Natural killer cell treated with Interleukin-12 subunit alpha and Interleukin-12 subunit beta and Interleukin-15 and Interleukin-18, amount 100 ng/mL, for 72 hours (primary cell): ENCODE measurements at regions not wholly inside any gene's neighbourhood (a gene's known extent, or its start where the extent isn't known, plus 50 kb on each side); places are given as distances from the start of the nearest gene placed in this dataset.

Source experiments
- ATAC-seq, 2 donors: fragments of 150-1000 bp; cut with Tn5 transposase in 1 of 2; sonication (Bioruptor Pico), chemical (Tn5 transposase) in 1 of 2; 2 replicates each; pipeline ENCODE4 v1.10.0; 2021
- DNase-seq: peaks from one replicate; pipeline ENCODE4 v3.0.0; 2022; ENCODE audit warnings: low spot score
- H3K27ac Mint-ChIP-seq, 2 donors: 1 replicate in 1 of 2; 2 replicates in 1 of 2; pipeline ENCODE4 v1.8.0; 2022; ENCODE audit warnings: mixed read lengths in 2 of 2, mild to moderate bottlenecking in 1 of 2, moderate library complexity in 1 of 2
- H3K27me3 Mint-ChIP-seq, 2 donors: 1 replicate in 1 of 2; 2 replicates in 1 of 2; pipeline ENCODE4 v1.8.0; 2022; ENCODE audit warnings: mixed read lengths in 2 of 2
- H3K36me3 Mint-ChIP-seq: one replicate; pipeline ENCODE4 v1.8.0; 2022; ENCODE audit warnings: mixed read lengths
- H3K4me1 Mint-ChIP-seq, 2 donors: 1 replicate in 1 of 2; 2 replicates in 1 of 2; pipeline ENCODE4 v1.8.0; 2022; ENCODE audit warnings: low read depth in 2 of 2, mixed read lengths in 2 of 2, mild to moderate bottlenecking in 1 of 2
- H3K4me3 Mint-ChIP-seq: one replicate; pipeline ENCODE4 v1.8.0; 2022; ENCODE audit warnings: mixed read lengths
- H3K9me3 Mint-ChIP-seq: 2 replicates; pipeline ENCODE4 v1.8.0; 2022; ENCODE audit warnings: mixed read lengths

GRCh38 chr12:60844101-60844500 is 1248.3 kb downstream of the SLC16A7 start:
- no peaks in the 10 kb centered on the region for H3K36me3 Mint-ChIP-seq
- no peak for ATAC-seq
- H3K9me3 Mint-ChIP-seq, result peaks cover 5% of the 10 kb centered on the region
- H3K4me3 Mint-ChIP-seq, result no peak overlapping the region
- DNase-seq, result no peak
- H3K4me1 Mint-ChIP-seq, result no peaks in the 10 kb centered on the region
- no peaks in the 10 kb centered on the region for H3K27me3 Mint-ChIP-seq
- H3K27ac Mint-ChIP-seq, result no peak overlapping the region

GRCh38 chr12:60844875-60845274 is 1249.0 kb downstream of the SLC16A7 start:
- H3K27me3 Mint-ChIP-seq, result no peaks in the 10 kb centered on the region
- peaks cover 6% of the 10 kb centered on the region for H3K9me3 Mint-ChIP-seq
- H3K4me3 Mint-ChIP-seq, result no peak overlapping the region
- H3K27ac Mint-ChIP-seq, result no peak overlapping the region
- ATAC-seq (no peak), DNase-seq (no peak)
- H3K4me1 Mint-ChIP-seq, result no peaks in the 10 kb centered on the region
- no peaks in the 10 kb centered on the region for H3K36me3 Mint-ChIP-seq

- Mint-ChIP-seq H3K4me3 (no peak overlapping the region), H3K4me1 (no peaks in the 10 kb centered on the region), H3K27me3 (no peaks in the 10 kb centered on the region), H3K36me3 (no peaks in the 10 kb centered on the region), H3K27ac (no peak overlapping the region), H3K9me3 (peaks cover 9% of the 10 kb centered on the region)
- no peak for DNase-seq
- ATAC-seq, result no peak
Observed at GRCh38 chr12:60845696-60846095, 1249.9 kb downstream of the SLC16A7 start.

GRCh38 chr12:60847281-60847680 is 1251.5 kb downstream of the SLC16A7 start:
- ATAC-seq (no peak), DNase-seq (no peak)
- H3K27me3 Mint-ChIP-seq, result no peaks in the 10 kb centered on the region
- peaks cover 13% of the 10 kb centered on the region for H3K9me3 Mint-ChIP-seq
- H3K4me3 Mint-ChIP-seq, result no peak overlapping the region
- H3K27ac Mint-ChIP-seq, result no peak overlapping the region
- no peaks in the 10 kb centered on the region for H3K36me3 Mint-ChIP-seq
- no peaks in the 10 kb centered on the region for H3K4me1 Mint-ChIP-seq

GRCh38 chr12:60849723-60850122 is 1253.9 kb downstream of the SLC16A7 start:
- Mint-ChIP-seq H3K36me3 (no peaks in the 10 kb centered on the region), H3K4me1 (no peaks in the 10 kb centered on the region), H3K9me3 (peaks cover 13% of the 10 kb centered on the region), H3K27me3 (no peaks in the 10 kb centered on the region), H3K4me3 (no peak overlapping the region), H3K27ac (no peak overlapping the region)
- ATAC-seq, result no peak
- DNase-seq, result no peak

GRCh38 chr12:60853407-60853806 is 1257.6 kb downstream of the SLC16A7 start:
- Mint-ChIP-seq H3K4me1 (no peaks in the 10 kb centered on the region), H3K27me3 (no peaks in the 10 kb centered on the region), H3K9me3 (peaks cover 8% of the 10 kb centered on the region), H3K4me3 (no peak overlapping the region), H3K36me3 (no peaks in the 10 kb centered on the region), H3K27ac (no peak overlapping the region)
- no peak for DNase-seq
- no peak for ATAC-seq

GRCh38 chr12:60863421-60863820 is 1267.6 kb downstream of the SLC16A7 start:
- DNase-seq, result no peak
- Mint-ChIP-seq H3K36me3 (peaks cover 5% of the 10 kb centered on the region), H3K27me3 (no peaks in the 10 kb centered on the region), H3K4me3 (no peak overlapping the region), H3K9me3 (peaks cover 11% of the 10 kb centered on the region), H3K27ac (no peak overlapping the region), H3K4me1 (no peaks in the 10 kb centered on the region)
- ATAC-seq, result no peak

- no peak for DNase-seq
- Mint-ChIP-seq H3K27me3 (no peaks in the 10 kb centered on the region), H3K27ac (no peak overlapping the region)
Observed at GRCh38 chr12:60872219-60872618, 1276.4 kb downstream of the SLC16A7 start.

GRCh38 chr12:60872850-60873713 is 1277.3 kb downstream of the SLC16A7 start:
- DNase-seq, result no peak
- no peak for ATAC-seq

More at GRCh38 chr12:60872219-60872618, 1276.4 kb downstream of the SLC16A7 start:
- no peaks in the 10 kb centered on the region for H3K36me3 Mint-ChIP-seq
- no peak for ATAC-seq
- no peak overlapping the region for H3K4me3 Mint-ChIP-seq
- H3K9me3 Mint-ChIP-seq, result peaks cover 17% of the 10 kb centered on the region
- no peaks in the 10 kb centered on the region for H3K4me1 Mint-ChIP-seq

GRCh38 chr12:60874091-60874490 is 1278.3 kb downstream of the SLC16A7 start:
- no peak for DNase-seq
- Mint-ChIP-seq H3K9me3 (peaks cover 23% of the 10 kb centered on the region), H3K36me3 (no peaks in the 10 kb centered on the region), H3K4me3 (no peak overlapping the region), H3K27me3 (no peaks in the 10 kb centered on the region), H3K27ac (no peak overlapping the region), H3K4me1 (no peaks in the 10 kb centered on the region)
- ATAC-seq, result no peak

More at GRCh38 chr12:60872850-60873713, 1277.3 kb downstream of the SLC16A7 start:
- Mint-ChIP-seq H3K4me3 (no peak overlapping the region), H3K27me3 (no peaks in the 10 kb centered on the region), H3K9me3 (peaks cover 17% of the 10 kb centered on the region), H3K4me1 (no peaks in the 10 kb centered on the region), H3K36me3 (no peaks in the 10 kb centered on the region), H3K27ac (no peak overlapping the region)

- Mint-ChIP-seq H3K27me3 (no peaks in the 10 kb centered on the region), H3K4me3 (no peak overlapping the region), H3K4me1 (no peaks in the 10 kb centered on the region), H3K36me3 (no peaks in the 10 kb centered on the region), H3K27ac (no peak overlapping the region), H3K9me3 (peaks cover 6% of the 10 kb centered on the region)
- DNase-seq (no peak), ATAC-seq (no peak)
Observed at GRCh38 chr12:60920841-60921495, 1325.1 kb downstream of the SLC16A7 start.

GRCh38 chr12:60921541-60921940 is 1325.7 kb downstream of the SLC16A7 start:
- peaks cover 6% of the 10 kb centered on the region for H3K9me3 Mint-ChIP-seq
- H3K4me1 Mint-ChIP-seq, result no peaks in the 10 kb centered on the region
- DNase-seq, result no peak
- H3K27ac Mint-ChIP-seq, result no peak overlapping the region
- H3K27me3 Mint-ChIP-seq, result no peaks in the 10 kb centered on the region
- H3K36me3 Mint-ChIP-seq, result no peaks in the 10 kb centered on the region
- no peak overlapping the region for H3K4me3 Mint-ChIP-seq
- no peak for ATAC-seq

- H3K4me1 Mint-ChIP-seq, result no peaks in the 10 kb centered on the region
- no peak for ATAC-seq
- H3K27ac Mint-ChIP-seq, result no peak overlapping the region
- no peak for DNase-seq
- no peak overlapping the region for H3K4me3 Mint-ChIP-seq
- H3K36me3 Mint-ChIP-seq, result peaks cover 4% of the 10 kb centered on the region
- H3K9me3 Mint-ChIP-seq, result peaks cover 10% of the 10 kb centered on the region
- no peaks in the 10 kb centered on the region for H3K27me3 Mint-ChIP-seq
Observed at GRCh38 chr12:60926256-60926655, 1330.4 kb downstream of the SLC16A7 start.

GRCh38 chr12:60930151-60930550 is 1330.1 kb upstream of the USP15 start:
- Mint-ChIP-seq H3K9me3 (peaks cover 10% of the 10 kb centered on the region), H3K36me3 (peaks cover 4% of the 10 kb centered on the region), H3K4me3 (no peak overlapping the region), H3K27ac (no peak overlapping the region), H3K27me3 (no peaks in the 10 kb centered on the region), H3K4me1 (no peaks in the 10 kb centered on the region)
- DNase-seq (no peak), ATAC-seq (no peak)
